MG63 (cell line): ENCODE measurements at regions not wholly inside any gene's neighbourhood (a gene's known extent, or its start where the extent isn't known, plus 50 kb on each side); places are given as distances from the start of the nearest gene placed in this dataset.
"Not testable (repeated sequence)": the region's sequence is repeated elsewhere in the genome, so short reads cannot be mapped to it uniquely, and the experiment has no call there.

Experiments
- DNase-seq: peaks from one replicate; pipeline ENCODE4 v3.0.0-alpha.2; 2020
- H3K27me3 ChIP-seq: fragments of 250-450 bp; sonication (Bioruptor Pico); 2 replicates; pipeline ENCODE4 v1.5.1; 2020; ENCODE audit warnings: mild to moderate bottlenecking, moderate library complexity
- H3K36me3 ChIP-seq: fragments of 250-450 bp; sonication (Bioruptor Pico); 2 replicates; pipeline ENCODE4 v1.5.1; 2020; ENCODE audit warnings: mild to moderate bottlenecking, moderate library complexity
- H3K4me3 ChIP-seq: fragments of 250-450 bp; sonication (Bioruptor Pico); 2 replicates; pipeline ENCODE4 v1.5.1; 2020; ENCODE audit warnings: mild to moderate bottlenecking, moderate library complexity
- H3K9me3 ChIP-seq: fragments of 250-450 bp; sonication (Bioruptor Pico); 2 replicates; pipeline ENCODE4 v1.5.1; 2020; ENCODE audit warnings: mild to moderate bottlenecking, moderate library complexity

GRCh38 chr1:100597061-100597741 lies 59.3 kb downstream of the GPR88 start:
- no peak overlapping the region for H3K4me3 ChIP-seq
- no peaks in the 10 kb centered on the region for H3K9me3 ChIP-seq
- H3K36me3 ChIP-seq: no peaks in the 10 kb centered on the region
- no peaks in the 10 kb centered on the region for H3K27me3 ChIP-seq
- DNase-seq: peak; percentile 5

DNA sequence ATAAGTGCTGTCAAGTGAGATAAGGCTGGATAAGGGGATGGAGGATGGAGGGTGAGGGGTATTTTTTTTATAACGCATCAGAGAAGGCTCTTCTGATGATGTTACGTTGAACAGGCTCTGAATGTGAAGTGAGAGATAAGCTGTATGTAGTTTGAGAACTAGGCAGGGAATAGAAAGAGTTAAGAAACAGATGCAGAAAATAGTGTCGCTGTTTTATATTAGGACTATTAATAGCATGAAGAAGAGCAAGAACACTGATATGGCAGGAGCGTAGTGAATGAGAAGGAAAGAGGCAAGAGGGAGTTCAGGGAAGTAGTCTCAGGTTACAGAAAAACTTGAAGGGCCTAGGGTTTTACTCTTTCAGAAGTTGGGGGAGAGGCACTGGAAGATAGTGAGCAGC lies 59.8 kb downstream of the GPR88 start:
- Histone ChIP-seq H3K27me3 (no peaks in the 10 kb centered on the region), H3K9me3 (no peaks in the 10 kb centered on the region), H3K4me3 (no peak overlapping the region), H3K36me3 (no peaks in the 10 kb centered on the region)
- no peak for DNase-seq

GRCh38 chr1:100600377-100600776 lies 62.4 kb downstream of the GPR88 start:
- not testable (repeated sequence) for H3K27me3 ChIP-seq, H3K9me3 ChIP-seq, H3K36me3 ChIP-seq, H3K4me3 ChIP-seq, DNase-seq

- not testable (repeated sequence) for H3K36me3 ChIP-seq, DNase-seq, H3K9me3 ChIP-seq, H3K4me3 ChIP-seq, H3K27me3 ChIP-seq
Measured at GRCh38 chr1:100602028-100602427, 64.1 kb downstream of the GPR88 start.

GRCh38 chr1:100604372-100604771 lies 66.4 kb downstream of the GPR88 start:
- Histone ChIP-seq H3K4me3 (no peak overlapping the region), H3K27me3 (no peaks in the 10 kb centered on the region), H3K36me3 (no peaks in the 10 kb centered on the region), H3K9me3 (no peaks in the 10 kb centered on the region)
- no peak for DNase-seq

DNA sequence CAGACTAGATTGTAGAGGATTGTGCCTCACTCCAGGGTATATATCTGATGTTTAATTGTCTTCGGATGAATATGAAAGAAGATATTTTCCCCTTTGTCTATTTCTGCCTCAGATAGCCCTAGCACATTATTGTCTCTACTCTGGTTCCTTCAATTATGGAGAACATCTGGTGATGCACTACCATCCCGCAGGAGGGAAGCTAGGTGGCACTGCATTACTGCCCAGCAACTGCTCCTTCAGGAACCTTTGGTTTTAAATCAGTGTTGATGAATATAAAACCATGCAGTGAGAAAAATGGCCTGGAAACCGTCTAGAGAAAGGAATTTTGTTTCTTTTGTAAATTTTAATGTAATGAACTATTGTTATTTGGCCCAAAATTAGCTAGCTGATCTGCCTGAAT lies 68.5 kb downstream of the GPR88 start:
- Histone ChIP-seq H3K4me3 (no peak overlapping the region), H3K36me3 (no peaks in the 10 kb centered on the region), H3K9me3 (no peaks in the 10 kb centered on the region), H3K27me3 (no peaks in the 10 kb centered on the region)
- DNase-seq: peak; percentile 46

GRCh38 chr1:100607628-100608240 lies 69.8 kb downstream of the GPR88 start:
- H3K36me3 ChIP-seq: no peaks in the 10 kb centered on the region
- no peak overlapping the region for H3K4me3 ChIP-seq
- no peaks in the 10 kb centered on the region for H3K9me3 ChIP-seq
- H3K27me3 ChIP-seq: no peaks in the 10 kb centered on the region
- DNase-seq: no peak

DNA sequence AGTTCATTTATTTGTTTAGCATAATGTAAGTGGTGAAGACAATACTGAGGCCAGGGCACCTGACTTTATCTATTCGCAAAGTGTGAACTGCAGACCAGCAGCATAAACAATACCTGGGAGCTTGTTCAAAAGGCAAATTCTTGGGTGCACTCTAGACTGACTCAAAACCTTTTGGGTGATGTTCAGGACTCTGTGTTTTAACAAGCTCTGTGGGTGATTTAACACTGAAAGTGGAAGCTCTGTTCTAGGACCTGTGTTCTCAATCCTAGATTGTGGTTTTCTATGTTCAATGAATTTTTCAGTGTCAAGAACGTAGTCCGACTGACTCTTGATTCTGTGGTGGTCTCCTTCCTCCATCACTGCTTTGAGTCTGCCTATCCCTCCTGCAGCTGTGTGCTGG lies 71.9 kb downstream of the GPR88 start:
- Histone ChIP-seq H3K36me3 (no peaks in the 10 kb centered on the region), H3K9me3 (no peaks in the 10 kb centered on the region), H3K27me3 (no peaks in the 10 kb centered on the region), H3K4me3 (no peak overlapping the region)
- DNase-seq: no peak

DNA sequence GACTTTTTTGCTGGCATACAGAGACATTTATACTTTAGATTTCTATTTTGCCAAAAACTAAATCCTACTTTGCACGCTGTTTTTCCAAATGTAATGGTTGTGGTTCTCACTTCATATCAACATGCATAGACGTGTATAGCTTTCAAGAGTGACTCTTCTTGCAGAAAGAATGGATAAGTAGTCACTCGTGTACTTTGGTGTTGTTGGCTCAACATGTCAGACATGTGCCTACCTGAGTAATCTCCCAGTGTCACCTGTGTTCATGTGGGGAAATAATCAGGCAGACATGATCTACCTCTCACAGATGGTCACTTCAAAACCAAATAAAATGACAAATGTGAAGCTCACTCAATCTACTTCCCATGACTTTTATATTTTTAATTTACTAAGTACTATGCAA lies 73.1 kb downstream of the GPR88 start:
- no peak overlapping the region for H3K4me3 ChIP-seq
- no peaks in the 10 kb centered on the region for H3K9me3 ChIP-seq
- DNase-seq: no peak
- H3K36me3 ChIP-seq: no peaks in the 10 kb centered on the region
- H3K27me3 ChIP-seq: no peaks in the 10 kb centered on the region

GRCh38 chr1:100612540-100612939 lies 74.6 kb downstream of the GPR88 start:
- Histone ChIP-seq H3K27me3 (no peaks in the 10 kb centered on the region), H3K4me3 (no peak overlapping the region), H3K36me3 (no peaks in the 10 kb centered on the region), H3K9me3 (no peaks in the 10 kb centered on the region)
- no peak for DNase-seq

GRCh38 chr1:100613817-100614559 lies 76.0 kb downstream of the GPR88 start:
- no peaks in the 10 kb centered on the region for H3K9me3 ChIP-seq
- DNase-seq: no peak
- H3K4me3 ChIP-seq: no peak overlapping the region
- H3K27me3 ChIP-seq: no peaks in the 10 kb centered on the region
- no peaks in the 10 kb centered on the region for H3K36me3 ChIP-seq

GRCh38 chr1:100614570-100614969 lies 76.6 kb downstream of the GPR88 start:
- Histone ChIP-seq H3K27me3 (no peaks in the 10 kb centered on the region), H3K9me3 (no peaks in the 10 kb centered on the region), H3K4me3 (no peak overlapping the region), H3K36me3 (no peaks in the 10 kb centered on the region)
- DNase-seq: no peak

DNA sequence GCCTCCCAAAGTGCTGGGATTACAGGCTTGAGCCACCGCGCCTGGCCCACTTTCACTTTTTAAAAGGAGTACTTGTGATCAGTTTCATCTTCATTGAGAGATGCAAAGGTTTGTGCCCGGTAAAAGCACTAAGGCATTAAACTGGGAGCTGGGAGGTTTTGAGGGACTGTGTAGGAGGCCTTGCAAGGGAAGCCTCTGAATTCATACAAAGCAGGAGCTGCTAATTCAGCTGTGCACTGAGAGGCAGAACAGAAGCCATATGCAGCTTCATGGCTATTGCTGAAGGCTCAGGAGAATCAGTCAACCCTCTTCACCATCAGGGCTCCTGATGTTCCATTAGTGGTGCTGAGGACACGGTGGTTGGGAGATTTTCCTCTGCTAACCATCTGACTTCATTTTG lies 77.7 kb downstream of the GPR88 start:
- Histone ChIP-seq H3K27me3 (no peaks in the 10 kb centered on the region), H3K9me3 (no peaks in the 10 kb centered on the region), H3K36me3 (no peaks in the 10 kb centered on the region), H3K4me3 (no peak overlapping the region)
- no peak for DNase-seq

DNA sequence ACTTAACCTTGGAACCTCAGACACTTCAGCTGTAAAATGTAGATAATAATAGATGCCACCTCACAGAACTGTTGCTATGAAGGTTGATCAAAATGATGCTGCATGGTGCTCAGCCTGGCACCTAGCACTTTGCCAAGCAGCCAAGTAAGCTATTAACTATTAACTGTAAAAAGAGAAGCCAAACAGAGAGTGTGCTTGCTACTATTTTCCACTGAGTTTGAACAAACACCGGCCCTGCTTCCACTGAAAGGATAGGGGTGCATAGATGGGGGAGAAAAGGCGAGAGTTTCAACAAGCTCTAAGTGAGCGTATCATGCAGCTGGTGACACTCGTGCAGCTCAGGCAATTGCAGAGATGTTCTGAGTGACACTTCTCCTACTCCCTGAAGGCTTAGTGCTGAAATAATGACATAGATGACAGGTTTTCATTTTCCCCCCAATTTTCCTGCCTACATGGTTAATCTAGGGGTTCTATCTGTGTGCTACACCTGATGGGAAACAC lies 78.2 kb downstream of the GPR88 start:
- no peaks in the 10 kb centered on the region for H3K27me3 ChIP-seq
- no peaks in the 10 kb centered on the region for H3K9me3 ChIP-seq
- no peak for DNase-seq
- H3K36me3 ChIP-seq: no peaks in the 10 kb centered on the region
- no peak overlapping the region for H3K4me3 ChIP-seq

DNA sequence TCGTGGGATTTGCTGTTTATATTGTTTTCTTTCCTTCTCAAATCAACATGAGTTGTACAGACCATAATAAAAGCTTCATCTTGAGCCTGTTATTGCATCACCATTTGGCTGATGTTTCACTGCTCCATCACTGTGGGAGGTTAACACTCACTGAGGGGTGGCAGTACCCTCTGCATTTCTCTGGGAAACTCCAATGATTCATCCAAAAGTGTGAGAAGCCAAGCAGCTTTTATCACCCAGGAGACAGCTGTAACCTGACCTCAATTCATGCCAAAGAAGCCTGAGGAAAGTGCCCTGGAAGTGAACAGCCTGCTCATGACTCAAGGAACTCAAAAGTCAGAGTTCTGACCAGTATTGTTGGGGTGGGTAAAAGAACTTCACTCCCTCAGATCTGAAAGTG lies 84.1 kb downstream of the GPR88 start:
- Histone ChIP-seq H3K9me3 (no peaks in the 10 kb centered on the region), H3K36me3 (no peaks in the 10 kb centered on the region), H3K4me3 (no peak overlapping the region), H3K27me3 (no peaks in the 10 kb centered on the region)
- DNase-seq: peak; percentile 89

DNA sequence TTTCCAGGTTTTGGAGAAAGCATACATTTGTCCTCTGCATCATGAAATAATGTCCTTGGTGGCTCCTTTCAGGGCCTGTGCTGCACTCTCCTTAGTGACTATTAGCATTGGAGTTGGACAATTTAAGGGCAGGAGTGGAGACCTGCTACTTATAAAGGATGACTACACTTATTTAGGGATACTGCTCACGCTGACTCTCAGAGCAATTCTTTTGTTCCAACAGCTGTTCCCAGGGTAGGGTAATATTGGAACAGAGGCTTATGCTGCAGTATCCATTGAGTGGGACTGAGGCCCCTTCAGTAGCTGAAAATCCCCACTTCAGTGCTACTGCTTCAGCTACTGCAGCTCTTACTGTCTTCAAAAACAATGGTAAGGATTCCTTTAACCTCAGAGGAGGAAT lies 84.6 kb downstream of the GPR88 start:
- no peak for DNase-seq
- no peaks in the 10 kb centered on the region for H3K9me3 ChIP-seq
- H3K4me3 ChIP-seq: no peak overlapping the region
- no peaks in the 10 kb centered on the region for H3K27me3 ChIP-seq
- no peaks in the 10 kb centered on the region for H3K36me3 ChIP-seq

DNA sequence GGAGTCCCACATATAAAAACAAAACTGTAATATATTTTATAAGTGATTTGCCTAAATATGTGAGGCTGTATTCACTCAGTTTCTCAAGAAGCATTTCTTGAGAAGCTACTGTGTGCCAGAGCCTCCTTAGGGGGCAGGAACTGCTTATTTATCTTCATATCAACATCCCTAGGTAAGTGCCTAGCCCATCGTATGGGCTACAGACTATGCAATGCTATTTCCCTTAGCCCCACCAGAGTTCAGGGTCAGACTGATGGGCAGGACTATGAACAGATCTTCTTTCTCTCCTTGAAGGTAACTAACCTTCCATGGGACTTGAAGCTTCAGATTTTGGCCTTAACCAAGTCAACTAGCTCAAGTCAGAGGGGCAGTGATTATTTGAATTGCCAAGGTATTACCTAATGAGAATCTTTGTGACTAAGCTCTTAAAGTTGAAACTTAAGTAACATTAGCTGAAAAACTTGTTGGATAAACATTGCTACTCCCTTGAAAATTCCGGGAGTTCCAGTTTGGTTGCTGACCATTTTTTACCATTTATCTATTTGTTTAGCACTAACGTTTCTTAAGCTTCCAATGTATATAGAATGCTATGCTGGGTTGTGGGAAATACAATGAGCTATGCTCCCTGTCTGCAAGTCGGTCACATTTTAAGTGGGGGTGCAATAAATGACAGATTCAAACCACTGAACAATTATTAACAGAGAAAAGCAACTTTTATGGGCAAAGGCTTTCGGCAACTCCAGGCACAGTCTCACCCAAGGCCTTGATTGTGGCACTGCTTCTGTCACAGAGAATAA lies 85.2 kb downstream of the GPR88 start:
- Histone ChIP-seq H3K9me3 (no peaks in the 10 kb centered on the region), H3K4me3 (no peak overlapping the region), H3K27me3 (no peaks in the 10 kb centered on the region), H3K36me3 (no peaks in the 10 kb centered on the region)
- DNase-seq: no peak
